NCI-H82 (cell line): ENCODE measurements at regions not wholly inside any gene's neighbourhood (a gene's known extent, or its start where the extent isn't known, plus 50 kb on each side); places are given as distances from the start of the nearest gene placed in this dataset.
A peak's percentile ranks its signal among the peaks of the same experiment; 100 is the strongest.
"Not testable (repeated sequence)": the region's sequence is repeated elsewhere in the genome, so short reads cannot be mapped to it uniquely, and the experiment has no call there.

Source experiments
- DNase-seq: peaks from one replicate; lab custom pipeline; 2025; lab: John Stamatoyannopoulos, UW

- no peak for DNase-seq
Measured at GRCh38 chr3:154829929-154830328, 250.2 kb upstream of the MME start.

GRCh38 chr3:154819491-154819890, 260.6 kb upstream of the MME start:
- DNase-seq, result no peak

GRCh38 chr3:154818676-154819255, 261.4 kb upstream of the MME start:
- no peak for DNase-seq

GRCh38 chr3:154810017-154810416, 270.1 kb upstream of the MME start:
- DNase-seq, result not testable (repeated sequence)

GRCh38 chr3:154801729-154802128, 278.4 kb upstream of the MME start:
- no peak for DNase-seq

GRCh38 chr3:154799800-154800199, 280.3 kb upstream of the MME start:
- DNase-seq, result no peak

- DNase-seq, result no peak
Measured at GRCh38 chr3:154795582-154795981, 284.5 kb upstream of the MME start.

- no peak for DNase-seq
Measured at GRCh38 chr3:154794814-154795445, 285.2 kb upstream of the MME start.

- DNase-seq, result no peak
Measured at GRCh38 chr3:154794391-154794790, 285.7 kb upstream of the MME start.

GRCh38 chr3:154792828-154793227, 287.3 kb upstream of the MME start:
- DNase-seq, result no peak

GRCh38 chr3:154791611-154792010, 288.5 kb upstream of the MME start:
- DNase-seq, result no peak

- no peak for DNase-seq
Measured at GRCh38 chr3:154786724-154787123, 293.4 kb upstream of the MME start.

- no peak for DNase-seq
Measured at GRCh38 chr3:154783521-154783931, 296.6 kb upstream of the MME start.

GRCh38 chr3:154783061-154783460, 297.1 kb upstream of the MME start:
- no peak for DNase-seq

- no peak for DNase-seq
Measured at GRCh38 chr3:154782151-154782550, 298.0 kb upstream of the MME start.

- no peak for DNase-seq
Measured at GRCh38 chr3:154781595-154781994, 298.5 kb upstream of the MME start.

- no peak for DNase-seq
Measured at GRCh38 chr3:154780263-154780662, 299.9 kb upstream of the MME start.

- DNase-seq, result no peak
Measured at GRCh38 chr3:154779571-154779970, 300.5 kb upstream of the MME start.

GRCh38 chr3:154778057-154778456, 302.1 kb upstream of the MME start:
- no peak for DNase-seq

GRCh38 chr3:154776549-154777225, 303.4 kb upstream of the MME start:
- DNase-seq, result peak; percentile 63

- no peak for DNase-seq
Measured at GRCh38 chr3:154775821-154776548, 304.1 kb upstream of the MME start.

- DNase-seq, result no peak
Measured at GRCh38 chr3:154766765-154767503, 313.2 kb upstream of the MME start.
